DLD1 (cell line): ENCODE measurements at regions not wholly inside any gene's neighbourhood (a gene's known extent, or its start where the extent isn't known, plus 50 kb on each side); places are given as distances from the start of the nearest gene placed in this dataset.

Experiments
- in situ Hi-C: cut with HindIII; loops from 2 replicates; pipeline ENCODE4 v1.10.0; 2017; ENCODE audit warnings: low sequenced_read_pairs

- in situ Hi-C loops, result no loop called here
Measured at GRCh38 chr1:201763455-201764140, 65.4 kb upstream of the IPO9 start.

- in situ Hi-C loops, result no loop called here
Measured at GRCh38 chr1:201764166-201764565, 64.8 kb upstream of the IPO9 start.

GRCh38 chr1:201764579-201764978, 64.4 kb upstream of the IPO9 start:
- in situ Hi-C loops, result no loop called here

- in situ Hi-C loops, result no loop called here
Measured at GRCh38 chr1:201766131-201766866, 62.7 kb upstream of the IPO9 start.

GRCh38 chr1:201767339-201767738, 61.6 kb upstream of the IPO9 start:
- in situ Hi-C loops, result no loop called here

GRCh38 chr1:201769072-201769471, 59.9 kb upstream of the IPO9 start:
- in situ Hi-C loops, result no loop called here

GRCh38 chr1:201769966-201770365, 59.0 kb upstream of the IPO9 start:
- in situ Hi-C loops, result no loop called here

GRCh38 chr1:201771466-201771865, 57.5 kb upstream of the IPO9 start:
- in situ Hi-C loops, result no loop called here

GRCh38 chr1:201772178-201772577, 56.8 kb upstream of the IPO9 start:
- in situ Hi-C loops, result no loop called here

- in situ Hi-C loops, result no loop called here
Measured at GRCh38 chr1:201773764-201774163, 55.2 kb upstream of the IPO9 start.

GRCh38 chr1:201774224-201774982, 54.6 kb upstream of the IPO9 start:
- in situ Hi-C loops, result no loop called here

- in situ Hi-C loops, result no loop called here
Measured at GRCh38 chr1:201774983-201775344, 54.0 kb upstream of the IPO9 start.

GRCh38 chr1:201775380-201775779, 53.6 kb upstream of the IPO9 start:
- in situ Hi-C loops, result no loop called here

- in situ Hi-C loops, result no loop called here
Measured at GRCh38 chr1:201778279-201779065, 50.5 kb upstream of the IPO9 start.
